GM23338 (cell line): ENCODE measurements at regions not wholly inside any gene's neighbourhood (a gene's known extent, or its start where the extent isn't known, plus 50 kb on each side); places are given as distances from the start of the nearest gene placed in this dataset.

ENCODE experiments used
- EZH2phosphoT487 ChIP-seq: fragments of 200-600 bp; sonication (generic); IDR thresholded peaks from one replicate; pipeline ENCODE4 v1.8.1; 2018; ENCODE audit warnings: antibody characterized with exemption; ENCODE audit not compliant: unreplicated experiment
- STAT1 ChIP-seq: IDR thresholded peaks from one replicate; pipeline ENCODE4 v1.6.1; 2016; ENCODE audit warnings: antibody characterized with exemption; ENCODE audit not compliant: unreplicated experiment

DNA sequence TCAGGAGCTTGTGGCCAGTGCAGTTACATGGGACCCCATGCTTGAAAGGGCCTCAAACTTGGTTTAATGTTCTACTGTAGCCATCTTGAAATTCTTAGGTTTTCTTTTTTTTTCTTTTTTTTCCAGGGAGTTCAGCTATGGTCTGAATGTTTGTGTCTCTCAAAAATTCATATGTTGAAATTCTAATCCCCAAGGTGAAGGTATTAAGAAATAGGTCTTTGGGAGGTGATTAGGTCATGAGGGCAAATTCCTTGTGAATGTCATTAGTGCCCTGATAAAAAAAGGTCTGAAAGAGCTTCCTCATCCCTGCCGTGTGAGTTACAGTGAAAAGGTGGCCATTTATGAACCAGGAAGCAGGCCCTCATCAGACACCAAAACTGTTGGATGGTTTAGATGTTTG is 324.1 kb downstream of the C12orf75 start:
- TF ChIP-seq EZH2phosphoT487: no peak
- TF ChIP-seq STAT1: no peak
